ENCODE measurements at regions not wholly inside any gene's neighbourhood (a gene's known extent, or its start where the extent isn't known, plus 50 kb on each side); places are given as distances from the start of the nearest gene placed in this dataset.
A peak's percentile ranks its signal among the peaks of the same experiment; 100 is the strongest.
"Not testable (repeated sequence)": the region's sequence is repeated elsewhere in the genome, so short reads cannot be mapped to it uniquely, and the experiment has no call there.

DNA sequence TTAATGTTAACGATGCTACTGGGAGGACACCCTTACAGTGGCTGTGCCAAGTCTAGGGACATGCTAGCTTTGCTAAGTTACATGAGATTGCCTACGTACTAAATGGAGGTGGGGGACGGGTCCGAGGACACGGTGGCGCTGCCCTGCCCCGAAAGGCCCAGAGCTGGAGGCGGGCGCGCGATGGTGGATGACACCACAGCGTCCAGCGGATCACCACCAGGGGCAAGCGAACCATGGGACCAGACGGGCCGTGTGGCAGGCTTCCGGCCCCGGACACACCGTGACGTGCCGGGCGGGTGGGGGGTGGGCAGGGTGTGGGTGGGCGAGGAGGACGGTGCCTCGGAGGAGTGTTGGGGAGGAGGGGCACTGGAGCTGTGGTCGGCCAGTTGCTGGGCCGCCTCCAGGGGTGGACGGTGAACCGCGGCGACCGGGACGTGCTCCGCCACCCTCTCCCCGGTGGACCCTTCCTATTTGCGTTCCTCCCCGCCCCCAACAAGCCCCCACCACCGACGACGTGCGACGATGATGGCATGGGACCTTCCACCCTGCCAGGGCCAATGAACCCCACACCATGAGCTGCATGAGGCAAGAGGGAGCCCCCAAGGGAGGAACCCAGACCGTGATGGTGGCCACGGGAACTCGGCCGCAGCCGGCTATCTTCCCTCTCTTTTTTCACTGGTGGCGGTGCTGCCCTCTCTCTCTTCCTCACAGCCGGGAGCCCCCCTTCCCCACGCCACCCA, 773.3 kb upstream of the DEFB115 start:
- DNase-seq = no peak

DNA sequence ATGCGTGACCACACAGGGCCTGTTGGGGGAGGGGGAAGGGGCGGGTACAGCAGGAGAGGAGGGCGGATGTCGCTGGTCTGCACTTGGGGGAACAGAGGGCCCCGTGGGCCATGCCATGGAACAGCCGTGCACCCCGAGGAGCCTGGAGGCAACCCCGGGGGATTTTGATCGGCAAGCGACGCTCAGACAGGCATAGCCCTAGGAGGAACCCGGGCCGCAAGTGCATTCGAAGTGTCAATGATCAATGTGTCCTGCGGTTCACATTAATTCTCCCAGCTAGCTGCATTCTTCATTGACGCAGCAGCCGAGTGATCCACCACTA, 772.8 kb upstream of the DEFB115 start:
- DNase-seq = no peak

DNA sequence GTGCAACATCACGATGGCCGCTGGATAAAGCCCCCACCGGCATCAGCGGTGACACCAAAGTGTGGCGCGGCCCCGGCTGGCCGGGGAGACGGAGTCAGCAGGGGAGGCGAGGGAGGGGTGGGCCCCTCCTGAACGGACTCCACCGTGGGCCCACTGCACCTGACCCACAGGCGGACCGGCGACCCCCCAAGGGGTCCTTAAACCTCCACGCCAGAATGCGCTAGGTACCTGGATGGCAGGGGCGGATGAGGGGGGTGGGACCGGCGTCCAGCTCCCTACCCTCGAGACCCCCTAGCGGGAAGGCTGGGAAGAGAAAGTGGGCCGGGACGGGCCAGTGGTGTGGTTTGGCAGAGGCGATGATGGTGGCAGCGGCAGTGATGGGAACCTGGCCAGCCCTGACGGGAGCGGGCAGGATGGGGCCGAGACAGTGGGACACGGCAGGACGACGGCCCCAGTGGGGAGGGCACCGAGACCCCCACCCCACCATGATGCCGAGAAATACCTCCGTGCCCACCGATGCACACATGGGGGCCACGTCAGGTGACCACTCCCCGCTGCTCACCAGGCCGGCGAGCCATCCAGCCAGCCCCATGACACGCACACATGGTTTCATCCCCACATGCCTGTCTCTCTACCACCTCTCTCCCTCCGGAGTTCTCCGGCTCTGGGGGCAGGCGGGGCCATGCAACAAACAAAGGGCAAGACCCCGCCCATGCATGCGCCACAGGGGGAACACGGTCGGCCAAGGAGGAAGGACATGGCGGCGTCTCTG, 771.9 kb upstream of the DEFB115 start:
- no peak for DNase-seq

DNA sequence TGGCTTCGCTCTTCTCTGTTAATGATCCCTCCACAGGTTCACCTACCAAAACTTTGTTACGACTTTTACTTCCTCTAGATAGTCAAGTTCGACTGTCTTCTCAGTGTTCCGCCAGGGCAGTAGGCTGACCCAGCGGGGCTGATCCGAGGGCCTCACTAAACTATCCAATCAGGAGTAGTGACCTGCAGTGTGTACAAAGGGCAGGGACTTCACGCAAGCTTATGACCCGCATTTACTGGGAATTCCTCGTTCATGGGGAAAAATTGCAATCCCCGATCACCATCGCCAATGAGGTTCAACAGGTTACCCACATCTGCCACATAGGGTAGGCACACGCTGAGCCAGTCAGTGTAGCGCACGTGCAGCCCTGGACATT, 771.4 kb upstream of the DEFB115 start:
- DNase-seq = no peak

DNA sequence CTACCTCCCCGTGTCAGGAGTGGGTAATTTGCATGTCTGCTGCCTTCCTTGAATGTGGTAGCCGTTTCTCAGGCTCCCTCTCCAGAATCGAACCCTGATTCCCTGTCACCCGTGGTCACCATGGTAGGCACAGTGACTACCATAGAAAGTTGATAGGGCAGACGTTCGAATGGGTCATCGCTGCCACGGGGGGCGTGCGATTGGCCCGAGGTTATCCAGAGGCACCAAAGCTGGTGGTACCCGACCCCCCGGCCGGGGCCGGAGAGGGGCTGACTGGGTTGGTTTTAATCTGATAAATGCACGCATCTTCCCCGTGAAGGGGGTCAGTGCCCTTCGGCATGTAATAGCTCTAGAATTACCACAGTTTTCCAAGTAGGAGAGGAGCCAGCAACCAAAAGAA, 770.0 kb upstream of the DEFB115 start:
- not testable (repeated sequence) for DNase-seq

DNA sequence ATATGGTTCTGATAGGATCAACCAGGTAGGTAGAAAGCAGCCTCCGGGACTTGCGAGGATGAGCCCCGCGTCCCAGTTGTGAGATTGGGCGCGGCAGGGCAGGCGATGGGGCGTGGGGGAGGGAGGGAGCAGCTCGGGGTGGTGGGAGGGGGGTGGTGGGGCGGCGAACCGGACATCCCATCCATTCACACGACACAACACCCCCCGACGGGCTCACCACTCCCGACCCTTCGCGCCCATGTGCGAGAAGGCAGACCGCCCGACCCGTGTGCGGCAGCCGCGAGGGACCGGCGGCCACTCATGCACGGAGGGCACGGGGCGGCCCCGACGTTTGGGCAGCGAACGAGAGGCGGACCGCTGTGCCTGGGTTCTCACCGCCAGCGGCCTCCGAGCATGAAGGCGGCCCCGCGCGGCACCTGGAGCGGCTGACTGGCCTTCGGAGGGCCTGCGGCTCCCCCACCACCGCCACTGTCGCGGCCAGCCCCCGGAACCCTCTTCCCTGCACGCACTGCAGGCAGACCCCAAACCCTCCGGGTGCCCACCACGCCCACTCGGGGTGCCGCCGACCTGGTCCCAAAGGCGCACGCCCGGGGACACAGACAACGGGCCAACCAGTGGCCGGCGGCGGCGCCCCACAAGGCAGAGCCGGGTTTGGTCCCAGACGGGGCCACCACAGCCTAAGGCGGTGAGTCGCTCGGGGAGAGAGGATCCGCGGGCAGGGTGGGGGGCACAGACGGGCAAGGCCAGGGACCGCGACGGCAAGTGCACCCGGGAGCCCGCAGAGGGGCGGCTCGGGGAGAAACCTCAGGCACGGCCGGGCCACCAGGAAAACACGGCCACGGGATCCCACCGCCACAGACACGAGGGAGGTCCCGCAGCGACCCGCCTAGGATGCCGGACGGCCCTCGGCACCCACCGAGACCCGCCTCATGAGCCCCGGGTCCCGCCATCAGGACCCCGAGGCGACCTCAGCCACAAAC, 769.2 kb upstream of the DEFB115 start:
- no peak for DNase-seq

DNA sequence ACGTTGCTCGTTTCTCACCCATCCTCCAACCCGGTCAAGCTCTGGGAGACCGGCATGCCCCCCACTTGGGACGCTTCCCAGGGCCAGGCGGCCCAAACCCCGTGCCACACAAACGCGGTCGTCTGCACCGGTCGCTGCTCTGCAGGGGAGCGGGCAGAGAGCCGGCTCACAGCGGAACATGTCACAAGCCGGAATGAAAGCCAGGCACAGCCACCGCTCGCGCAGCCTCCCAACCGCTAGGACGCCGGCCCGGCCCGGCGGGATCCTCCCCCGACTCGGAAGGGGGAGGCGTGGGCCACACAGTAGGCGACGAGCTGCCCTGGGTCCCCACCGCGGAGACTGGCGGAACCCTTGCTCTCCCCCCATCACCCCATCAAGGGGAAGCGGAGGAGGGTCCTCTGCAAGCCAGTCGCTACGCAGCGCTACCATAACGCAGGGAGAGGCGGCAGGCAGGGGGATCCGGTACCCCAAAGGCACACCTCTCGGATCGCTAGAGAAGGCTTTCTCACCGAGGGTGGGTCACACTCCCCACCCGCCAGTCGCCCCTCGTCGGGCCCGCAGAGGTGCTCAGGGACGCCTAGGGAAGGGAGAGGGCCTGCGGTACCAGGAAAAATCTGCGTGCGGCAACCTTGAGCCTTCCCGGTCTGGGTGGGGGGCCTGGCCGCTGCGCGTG, 768.4 kb upstream of the DEFB115 start:
- no peak for DNase-seq

DNA sequence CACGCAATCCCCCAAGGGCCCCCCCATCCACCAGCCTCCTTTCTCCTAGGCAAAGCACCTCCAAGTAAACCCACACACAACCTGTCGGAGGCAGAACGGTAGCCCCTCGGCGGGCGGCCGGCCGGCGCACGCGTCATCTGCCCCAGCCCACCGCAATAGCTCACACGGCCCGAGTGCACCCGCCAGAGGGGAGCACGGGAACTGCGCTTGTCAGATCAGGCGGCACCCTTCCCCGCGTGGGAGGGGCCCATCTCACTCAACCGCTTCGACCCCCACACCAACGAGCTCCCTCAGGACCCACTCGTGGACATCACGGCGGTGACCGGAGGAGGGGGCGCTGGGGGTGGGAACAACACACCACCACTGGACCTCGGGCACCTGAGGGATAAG, 767.9 kb upstream of the DEFB115 start:
- no peak for DNase-seq

DNA sequence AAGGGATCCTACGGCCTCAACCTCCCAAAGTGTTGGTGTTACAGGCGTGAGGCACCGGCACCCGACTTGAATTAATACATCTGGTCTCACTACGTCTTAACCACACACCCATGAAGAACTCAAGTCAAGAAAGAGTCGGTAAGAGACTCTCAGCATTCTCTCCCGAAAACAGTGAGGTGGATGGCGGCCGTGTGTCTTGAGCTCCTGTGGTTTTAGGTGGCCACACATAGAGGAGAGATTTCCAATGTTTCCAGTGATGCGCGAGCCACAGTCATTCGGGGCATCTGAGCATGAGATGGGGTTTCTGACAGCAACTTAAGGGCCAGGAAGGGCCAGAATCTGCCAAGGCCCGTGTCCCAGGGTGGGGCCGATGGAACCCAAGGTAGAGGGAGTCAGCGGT, 766.4 kb upstream of the DEFB115 start:
- no peak for DNase-seq

DNA sequence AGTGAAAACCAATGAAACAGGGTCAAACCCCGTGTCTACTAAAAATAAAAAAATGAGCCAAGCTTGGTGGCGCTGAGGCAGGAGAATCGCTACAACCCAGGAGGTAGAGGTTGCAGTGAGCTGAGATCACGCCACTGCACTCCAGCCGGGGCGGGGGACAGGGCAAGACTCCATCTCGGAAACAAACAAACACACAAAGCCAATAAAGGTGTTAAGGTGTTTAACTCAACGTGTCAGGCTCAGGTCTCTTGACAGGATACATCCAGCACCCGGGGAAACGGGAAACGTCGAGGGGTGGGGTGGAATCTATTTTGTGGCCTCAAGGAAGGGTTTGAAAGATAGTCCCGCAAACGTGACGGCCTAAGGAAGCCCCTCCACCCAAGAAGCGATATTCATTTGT, 760.8 kb upstream of the DEFB115 start:
- DNase-seq = not testable (repeated sequence)

DNA sequence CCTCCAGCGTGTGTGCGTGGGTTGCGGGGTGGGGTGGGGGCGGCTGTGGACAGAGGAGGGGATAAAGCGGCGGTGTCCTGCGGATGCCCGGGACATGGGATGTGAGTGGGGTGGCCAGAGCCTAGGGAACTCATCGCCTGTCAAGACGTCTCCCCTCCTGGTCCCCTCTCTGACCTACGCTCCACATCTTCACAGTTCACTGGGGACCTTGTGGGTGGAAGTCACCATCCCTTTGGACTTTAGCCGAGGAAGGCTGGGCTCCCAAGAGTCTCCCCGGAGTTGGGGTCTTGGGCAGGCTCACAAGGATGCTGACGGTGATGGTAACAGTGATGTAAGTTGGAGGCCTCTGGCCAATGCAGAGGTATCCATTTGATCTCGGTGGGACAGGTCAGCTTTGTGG, 760.3 kb upstream of the DEFB115 start:
- DNase-seq = not testable (repeated sequence)

DNA sequence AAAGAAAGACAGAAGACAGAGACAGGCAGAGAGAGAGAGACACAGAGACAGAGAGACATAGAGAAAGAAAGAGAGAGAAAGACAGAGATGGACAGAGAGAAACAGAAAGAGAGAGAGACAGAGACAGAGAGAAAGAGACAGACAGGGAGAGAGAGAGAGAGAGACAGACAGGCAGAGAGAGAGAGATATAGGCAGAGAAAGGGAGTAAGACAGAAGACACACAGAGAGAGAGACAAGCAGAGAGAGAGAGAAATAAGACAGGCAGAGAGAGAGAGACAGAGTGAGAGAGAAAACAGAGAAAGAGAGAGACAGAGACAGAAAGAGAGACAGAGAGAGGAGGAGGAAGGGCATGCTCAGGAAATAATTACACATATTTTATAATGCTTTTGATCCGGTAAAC, 758.3 kb upstream of the DEFB115 start:
- no peak for DNase-seq

DNA sequence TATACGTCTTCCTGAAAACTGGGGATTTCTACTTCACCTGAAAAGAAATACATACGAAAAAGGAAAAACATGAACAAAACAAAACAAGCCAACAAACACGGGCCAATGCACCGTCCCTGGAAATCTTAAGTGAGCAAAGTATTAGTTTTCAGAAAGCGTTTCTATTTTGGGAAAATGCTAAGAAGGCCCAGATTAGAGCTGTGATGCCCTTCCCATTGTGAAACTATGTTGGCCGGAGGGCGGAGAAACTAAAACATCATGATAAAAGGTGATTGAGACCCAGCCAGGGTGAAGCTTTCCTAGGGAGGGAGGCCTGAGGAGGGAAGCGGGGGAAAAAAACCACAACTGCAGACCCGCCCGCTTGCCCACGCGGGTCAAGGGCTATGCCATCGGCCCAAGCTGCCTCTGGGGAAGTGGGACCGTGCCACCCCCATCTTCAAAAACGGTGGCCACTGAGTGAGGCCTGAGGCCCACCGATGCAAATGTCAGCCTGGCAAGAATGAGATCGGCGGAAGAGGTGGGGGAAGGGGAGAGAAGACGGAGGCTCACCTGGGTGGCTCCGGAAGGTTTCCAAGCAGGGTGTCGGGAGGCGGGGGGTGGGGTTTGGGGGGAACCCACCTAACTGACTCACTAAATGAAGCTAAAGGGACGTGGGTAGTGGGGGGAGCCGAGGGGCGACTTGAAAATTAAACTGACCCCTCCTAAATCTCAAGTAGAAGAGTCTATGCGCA, 757.6 kb upstream of the DEFB115 start:
- DNase-seq = not testable (repeated sequence)

DNA sequence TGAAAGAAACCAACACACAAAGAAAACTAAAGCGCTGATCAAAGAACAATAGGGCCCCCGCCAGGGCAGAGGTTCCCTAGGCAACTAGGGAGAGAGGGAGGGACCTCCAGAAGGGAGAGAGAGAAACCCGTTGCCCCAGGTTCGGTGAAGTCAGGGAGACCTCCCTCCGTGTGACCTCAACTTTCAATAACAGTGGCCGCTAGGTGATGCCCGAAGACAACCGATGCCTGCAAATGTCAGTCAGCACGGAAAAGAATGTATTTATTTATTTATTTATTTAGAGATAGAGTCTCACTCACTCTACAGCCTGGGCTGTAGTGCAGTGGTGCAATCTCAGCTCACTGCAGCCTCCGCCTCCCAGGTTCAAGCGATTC, 757.0 kb upstream of the DEFB115 start:
- peak; percentile 58 for DNase-seq

DNA sequence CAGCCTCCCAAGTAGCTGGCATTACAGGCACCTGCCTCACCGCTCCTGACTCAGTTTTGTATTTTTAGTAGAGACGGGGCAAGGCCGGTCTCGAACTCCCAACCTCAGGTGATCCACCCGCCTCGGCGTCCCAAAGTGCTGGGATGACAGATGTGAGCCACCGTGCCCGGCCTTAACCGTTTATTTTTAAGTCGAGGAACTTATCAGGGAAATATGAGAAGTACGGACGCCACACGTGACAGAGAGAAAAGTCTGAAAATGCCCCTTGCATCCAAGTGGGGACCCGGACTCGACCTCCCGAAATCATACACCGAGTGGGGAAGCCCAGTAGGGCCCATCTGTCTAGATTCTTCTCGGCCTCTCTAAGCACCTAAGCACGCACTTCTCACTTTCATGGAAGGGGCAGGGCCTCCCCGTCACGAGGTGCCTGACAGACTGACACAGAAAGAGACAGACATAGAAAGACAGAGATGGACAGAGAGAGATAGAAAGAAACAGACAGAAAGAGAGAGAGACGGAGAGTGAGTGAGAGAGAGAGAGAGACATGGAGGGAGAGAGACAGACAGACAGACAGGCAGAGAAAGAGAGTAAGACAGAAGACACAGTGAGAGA, 756.5 kb upstream of the DEFB115 start:
- DNase-seq = no peak

DNA sequence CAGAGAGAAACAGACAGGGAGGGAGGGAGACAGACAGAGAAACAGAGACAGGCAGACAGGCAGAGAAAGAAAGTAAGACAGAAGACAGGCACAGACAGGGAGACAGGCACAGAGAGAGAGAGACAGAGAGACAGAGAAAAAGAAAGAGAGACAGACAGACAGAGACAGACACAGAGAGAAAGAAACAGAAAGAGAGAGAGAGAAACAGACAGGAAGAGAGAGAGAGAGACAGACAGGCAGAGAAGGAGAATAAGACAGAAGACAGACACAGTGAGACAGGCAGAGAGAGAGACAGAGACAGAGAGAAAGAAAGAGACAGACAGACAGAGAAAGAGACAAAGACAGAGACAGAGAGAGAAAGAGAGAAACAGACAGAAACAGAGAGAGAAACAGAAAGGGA, 754.8 kb upstream of the DEFB115 start:
- no peak for DNase-seq

DNA sequence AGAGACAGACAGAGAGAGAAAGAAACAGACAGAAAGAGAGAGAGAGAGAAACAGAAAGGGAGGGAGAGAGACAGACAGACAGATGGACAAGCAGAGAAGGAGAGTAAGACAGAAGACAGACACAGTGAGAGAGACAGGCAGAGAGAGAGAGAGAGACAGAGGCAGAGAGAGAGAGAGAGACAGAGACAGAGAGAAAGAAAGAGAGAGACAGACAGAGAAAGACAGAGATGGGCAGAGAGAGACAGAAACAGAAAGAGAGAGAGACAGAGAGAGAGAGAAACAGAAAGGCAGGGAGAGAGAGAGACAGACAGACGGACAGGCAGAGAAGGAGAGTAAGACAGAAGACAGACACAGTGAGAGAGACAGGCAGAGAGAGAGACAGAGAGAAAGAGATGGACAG, 754.3 kb upstream of the DEFB115 start:
- DNase-seq = not testable (repeated sequence)

DNA sequence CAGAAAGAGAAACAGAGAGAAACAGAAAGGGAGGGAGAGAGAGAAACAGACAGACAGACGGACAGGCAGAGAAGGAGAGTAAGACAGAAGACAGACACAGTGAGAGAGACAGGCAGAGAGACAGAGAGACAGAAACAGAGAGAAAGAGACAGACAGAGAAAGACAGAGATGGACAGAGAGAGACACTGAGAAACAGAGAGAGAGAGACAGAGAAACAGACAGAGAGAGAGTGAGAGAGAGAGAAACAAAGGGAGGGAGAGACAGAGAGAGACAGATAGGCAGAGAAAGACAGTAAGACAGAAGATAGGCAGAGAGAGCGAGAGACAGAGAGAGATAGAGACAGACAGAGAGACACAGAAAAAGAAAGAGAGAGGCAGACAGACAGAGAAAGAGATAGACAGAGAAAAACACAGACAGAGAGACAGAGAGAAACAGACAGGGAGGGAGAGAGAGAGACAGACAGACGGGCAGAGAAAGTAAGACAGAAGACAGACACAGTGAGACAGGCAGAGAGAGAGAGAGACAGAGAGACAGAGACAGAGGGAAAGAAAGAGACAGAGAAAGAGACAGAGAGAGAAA, 753.4 kb upstream of the DEFB115 start:
- DNase-seq = no peak

DNA sequence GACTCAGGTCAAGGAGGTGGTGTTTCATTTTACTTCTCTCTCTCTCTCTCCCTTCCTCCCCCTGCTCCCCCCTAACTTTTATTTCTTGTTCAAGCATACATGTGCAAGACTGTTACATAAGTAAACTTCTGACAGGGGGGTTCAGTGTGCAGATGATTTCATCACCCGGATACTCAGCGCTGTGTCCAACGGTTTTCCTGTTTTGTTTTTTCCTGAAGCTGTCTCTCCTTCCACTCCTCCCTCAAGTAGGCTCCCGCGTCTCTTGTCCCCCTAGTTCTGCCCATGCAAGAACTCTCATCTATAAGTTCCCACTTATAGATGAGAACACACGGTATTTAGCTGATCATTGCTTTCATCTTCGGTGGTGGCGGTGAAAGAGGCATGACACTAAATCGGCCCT, 751.9 kb upstream of the DEFB115 start:
- no peak for DNase-seq

DNA sequence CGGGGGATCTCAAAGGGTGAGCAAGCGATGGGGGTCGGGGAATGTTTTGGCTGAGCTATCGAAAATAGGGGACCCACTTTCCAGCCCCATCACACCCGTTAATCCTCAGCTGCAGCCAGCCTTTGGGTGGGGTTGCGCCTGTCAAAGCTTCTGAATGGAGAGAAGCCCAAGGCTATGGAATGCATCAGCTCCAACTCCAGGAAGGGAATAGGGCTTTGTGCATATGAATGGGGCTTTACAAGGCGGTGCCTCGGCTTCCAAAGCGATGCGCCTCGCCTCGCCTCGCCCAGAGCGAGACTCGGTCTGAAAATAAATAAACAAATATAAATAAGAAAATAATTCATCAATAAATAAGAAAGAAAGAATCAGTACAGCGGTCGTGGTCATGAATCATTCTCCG, 751.4 kb upstream of the DEFB115 start:
- no peak for DNase-seq

DNA sequence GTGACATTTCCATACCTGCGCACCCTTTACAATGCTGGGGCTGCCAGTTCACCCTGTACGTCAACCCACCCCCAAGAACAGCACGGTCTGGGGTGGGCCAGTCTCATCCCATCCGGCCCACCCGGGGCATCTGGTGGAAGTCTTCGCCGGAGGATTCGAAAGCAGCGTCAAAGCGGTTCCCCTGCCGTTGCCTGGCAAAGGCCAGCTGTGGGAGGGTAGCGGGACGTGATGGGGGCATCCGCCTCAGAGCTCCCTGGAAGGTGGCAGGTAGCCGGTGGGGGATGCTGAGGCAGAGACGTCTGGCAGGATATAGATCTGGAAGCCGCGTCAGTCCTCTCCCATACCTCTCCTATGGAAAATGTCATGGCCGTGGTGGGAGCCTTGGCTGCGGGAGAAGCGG, 749.1 kb upstream of the DEFB115 start:
- DNase-seq = not testable (repeated sequence)
